Stimulated activated CD4-positive, alpha-beta T cell treated with anti-CD3 and anti-CD28 coated beads, Interleukin-12 subunit alpha, Interleukin-12 subunit beta, amount 100 ng/mL, for 24 hours (primary cell): ENCODE measurements at regions not wholly inside any gene's neighbourhood (a gene's known extent, or its start where the extent isn't known, plus 50 kb on each side); places are given as distances from the start of the nearest gene placed in this dataset.

Source experiments
- DNase-seq, 2 experiments: peaks; one replicate each; pipeline ENCODE4 v3.0.0-alpha.2; 2020; ENCODE audit warnings: low read depth in 2 of 2

- no peak for DNase-seq
Observed at GRCh38 chr15:37870711-37871110, 63.7 kb upstream of the TMCO5A start.

- no peak for DNase-seq
Observed at GRCh38 chr15:37872661-37873060, 61.8 kb upstream of the TMCO5A start.

- DNase-seq, result no peak
Observed at GRCh38 chr15:37873336-37873735, 61.1 kb upstream of the TMCO5A start.

- DNase-seq, result no peak
Observed at GRCh38 chr15:37876900-37877299, 57.5 kb upstream of the TMCO5A start.

GRCh38 chr15:37877851-37878741, 56.3 kb upstream of the TMCO5A start:
- DNase-seq, result no peak

GRCh38 chr15:37880009-37880834, 54.2 kb upstream of the TMCO5A start:
- DNase-seq, result no peak

GRCh38 chr15:37880835-37881153, 53.6 kb upstream of the TMCO5A start:
- DNase-seq, result no peak

GRCh38 chr15:37881237-37882013, 53.0 kb upstream of the TMCO5A start:
- DNase-seq, result no peak

- no peak for DNase-seq
Observed at GRCh38 chr15:37882640-37883039, 51.8 kb upstream of the TMCO5A start.
